Tongue (tissue), 1 donor: ENCODE measurements at regions not wholly inside any gene's neighbourhood (a gene's known extent, or its start where the extent isn't known, plus 50 kb on each side); places are given as distances from the start of the nearest gene placed in this dataset.
A peak's percentile ranks its signal among the peaks of the same experiment; 100 is the strongest.
"Not testable (repeated sequence)": the region's sequence is repeated elsewhere in the genome, so short reads cannot be mapped to it uniquely, and the experiment has no call there.

ENCODE experiments used
- DNase-seq: peaks from one replicate; pipeline ENCODE4 v3.0.0-alpha.2; 2015

- DNase-seq: no peak
Observed at GRCh38 chr3:69647511-69648110, 91.7 kb upstream of the MITF start.

DNA sequence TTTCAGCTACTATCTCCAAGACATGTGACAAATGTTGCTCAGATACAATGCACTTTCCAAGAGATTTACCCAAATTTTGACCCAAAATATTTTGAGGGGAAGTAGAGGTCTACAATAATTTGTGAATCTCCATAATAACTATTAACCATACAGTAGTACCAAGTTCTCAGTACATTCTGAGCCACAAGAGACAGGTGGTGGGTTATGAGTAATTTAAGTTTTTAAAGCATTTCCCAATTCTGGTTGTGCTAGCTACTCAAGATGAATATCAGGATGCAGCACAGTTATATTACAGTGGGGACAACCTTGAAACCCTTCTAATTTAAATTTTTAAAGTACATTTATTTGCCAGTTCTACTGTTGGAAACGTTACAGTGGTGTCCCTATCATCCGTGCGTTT, 92.2 kb upstream of the MITF start:
- no peak for DNase-seq

- no peak for DNase-seq
Observed at GRCh38 chr3:69646287-69647067, 92.8 kb upstream of the MITF start.

DNA sequence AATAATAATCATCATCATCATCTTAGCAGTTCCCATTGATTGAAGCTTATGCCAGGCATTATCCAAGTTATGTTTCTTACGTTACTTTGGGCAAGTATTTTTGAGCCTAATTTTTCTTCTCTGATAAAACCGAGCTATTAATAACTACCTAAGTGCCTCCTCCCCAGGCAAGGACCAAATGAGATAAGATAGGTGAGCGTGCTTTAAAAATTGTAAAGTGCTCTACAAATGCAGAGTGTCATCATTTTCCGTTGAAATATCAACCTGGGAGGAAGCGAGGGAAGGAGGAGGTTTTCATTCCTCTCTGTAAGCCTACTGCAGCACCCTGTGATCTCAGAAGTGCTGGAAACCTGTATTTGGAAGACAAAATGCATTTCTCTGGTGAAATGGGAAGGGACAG, 96.7 kb upstream of the MITF start:
- no peak for DNase-seq

DNA sequence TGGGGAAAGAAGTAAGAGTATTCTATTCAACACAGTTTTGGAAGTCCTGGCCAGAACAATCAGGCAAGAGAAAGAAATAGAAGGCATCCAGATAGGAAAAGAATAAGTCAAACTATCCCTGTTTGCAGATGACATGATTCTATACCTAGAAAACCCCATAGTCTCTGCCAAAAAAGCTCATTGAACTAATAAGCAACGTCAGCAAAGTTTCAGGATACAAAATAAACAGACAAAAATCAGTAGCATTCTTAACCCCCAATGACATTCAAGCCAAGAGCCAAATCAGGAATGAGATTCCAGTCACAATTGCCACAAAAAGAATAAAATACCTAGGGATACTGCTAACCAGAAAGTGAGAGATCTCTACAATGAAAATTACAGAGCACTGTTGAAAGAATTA, 99.4 kb upstream of the MITF start:
- no peak for DNase-seq

DNA sequence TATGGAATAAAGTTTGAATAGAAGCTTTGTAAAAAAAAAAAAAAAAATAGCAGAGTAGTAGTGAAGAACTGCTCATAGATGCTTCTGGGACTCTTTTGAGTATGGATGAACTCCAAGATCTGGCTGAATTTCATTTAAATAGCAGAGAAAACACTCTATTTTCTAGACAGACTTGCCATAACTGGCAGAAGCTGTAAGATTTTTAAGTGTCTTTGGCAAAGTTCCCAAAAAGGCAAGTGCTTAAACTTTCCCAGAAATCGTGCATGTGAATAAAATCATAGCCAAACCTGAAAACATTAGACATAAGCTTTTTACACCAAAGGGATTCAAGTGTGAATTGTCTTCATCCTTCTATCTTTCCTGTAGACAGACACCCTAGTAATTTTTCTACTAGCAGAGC, 110.3 kb upstream of the MITF start:
- peak; percentile 65 for DNase-seq

DNA sequence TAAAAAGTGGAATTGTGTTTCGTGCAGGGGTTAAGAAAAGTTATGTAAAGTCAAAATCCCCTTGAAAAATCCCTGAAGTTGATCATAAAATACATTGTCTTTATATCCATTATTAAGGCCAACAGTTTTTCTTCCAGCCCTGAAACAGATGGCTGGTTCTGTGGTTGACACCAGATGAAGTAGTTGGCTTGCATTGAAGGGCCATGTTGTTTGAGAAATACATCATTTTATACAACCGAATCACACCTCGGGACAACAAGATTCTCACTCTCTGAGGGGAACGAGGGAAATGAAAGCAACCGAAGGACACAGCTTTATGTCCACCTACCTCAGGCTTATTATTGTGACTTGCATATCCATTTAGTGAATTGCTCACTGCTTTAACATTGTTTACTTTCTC, 126.0 kb upstream of the MITF start:
- no peak for DNase-seq

DNA sequence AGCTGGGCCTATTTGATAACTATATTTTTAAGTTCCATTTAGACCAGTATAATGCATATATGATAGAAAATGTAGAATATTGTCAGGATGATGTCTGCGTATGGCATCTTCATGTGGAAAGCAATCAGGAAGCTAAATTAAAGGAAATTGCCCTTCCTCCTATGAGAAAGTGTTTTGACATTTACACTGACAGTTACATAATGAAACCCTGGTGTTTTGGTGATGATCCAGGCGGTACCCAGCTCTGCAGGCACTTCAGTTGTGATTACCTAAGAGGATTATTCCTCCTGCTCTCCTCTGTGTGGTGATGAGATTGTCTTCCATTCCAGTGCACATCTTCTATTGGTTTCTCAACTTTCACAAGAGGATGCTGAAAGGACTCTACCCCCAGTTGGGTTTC, 126.5 kb upstream of the MITF start:
- DNase-seq: no peak

DNA sequence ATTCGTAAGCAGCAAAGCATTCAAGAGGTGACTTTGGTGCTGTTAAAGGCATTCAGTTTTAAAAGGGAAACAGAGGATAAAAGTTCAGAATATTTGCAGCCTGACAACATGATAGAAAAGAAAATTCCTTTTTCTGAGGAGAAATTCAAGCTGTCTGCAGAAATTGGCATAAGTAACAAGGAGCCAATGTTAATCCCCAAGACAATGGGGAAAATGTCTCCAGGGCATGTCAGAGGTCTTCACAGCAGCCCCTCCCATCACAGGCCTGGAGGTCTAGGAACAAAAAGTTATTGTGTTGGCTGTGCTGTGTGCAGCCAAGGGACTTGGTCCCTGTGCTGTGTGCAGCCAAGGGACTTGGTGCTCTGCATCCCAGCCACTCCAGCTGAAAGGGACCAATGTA, 129.7 kb upstream of the MITF start:
- not testable (repeated sequence) for DNase-seq

DNA sequence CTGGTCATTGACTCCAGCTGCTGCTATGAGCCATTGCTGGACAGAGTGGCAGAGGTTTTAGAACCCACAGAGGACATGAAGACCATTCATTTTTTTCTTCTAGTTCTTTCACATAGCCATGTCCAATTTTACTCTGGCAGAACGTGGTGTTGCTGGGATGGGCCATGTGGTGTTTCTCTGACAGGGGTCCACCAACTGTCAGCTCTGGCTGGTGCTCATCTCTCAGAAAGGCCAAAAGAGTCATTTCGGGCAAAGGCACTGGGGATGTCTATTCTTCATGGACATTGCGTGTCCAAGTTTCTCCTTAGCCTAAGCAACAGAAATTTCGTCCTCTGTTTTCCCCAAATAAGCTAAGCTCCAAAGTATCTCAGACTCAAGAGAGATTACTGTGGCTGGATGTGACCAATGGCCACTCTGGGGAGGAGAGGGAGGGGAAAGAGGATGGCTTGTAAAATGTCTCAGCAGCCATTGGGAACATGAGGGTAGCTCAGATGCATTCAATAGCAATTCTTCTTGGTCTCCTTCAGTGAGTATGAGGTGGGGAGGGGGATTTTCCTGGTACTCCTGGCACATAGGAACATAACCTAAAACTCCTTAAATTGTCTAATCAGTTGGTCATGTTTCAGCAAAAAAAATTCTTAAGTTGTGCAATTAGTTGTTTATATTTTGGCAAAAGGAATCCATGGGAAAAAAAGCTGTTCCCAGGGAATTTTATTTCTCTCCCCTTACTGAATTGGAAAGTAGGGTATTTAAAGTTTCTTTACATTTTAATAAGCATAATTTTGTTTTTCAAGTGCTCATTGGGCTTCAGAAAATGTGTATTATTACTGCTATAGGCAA, 131.6 kb upstream of the MITF start:
- no peak for DNase-seq

DNA sequence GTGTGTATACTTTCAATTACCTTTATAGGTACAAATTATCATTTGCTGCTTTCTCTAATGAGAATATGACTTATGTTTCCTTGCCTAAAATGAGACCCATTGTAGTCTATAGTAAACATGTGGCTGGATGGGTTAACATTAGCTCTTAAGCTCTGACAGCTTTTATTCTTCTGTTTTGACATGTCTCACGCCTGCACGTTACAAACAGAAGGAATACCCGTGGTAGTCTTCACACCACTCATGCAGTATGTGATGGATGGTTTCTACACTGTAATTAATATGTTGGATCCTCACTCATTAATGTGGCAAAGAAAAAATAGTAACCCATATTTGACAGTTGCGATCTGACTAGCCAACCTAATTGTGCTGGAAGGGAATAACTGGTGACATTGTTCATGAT, 133.4 kb upstream of the MITF start:
- no peak for DNase-seq

GRCh38 chr3:69604735-69605450, 134.4 kb upstream of the MITF start:
- DNase-seq: no peak

DNA sequence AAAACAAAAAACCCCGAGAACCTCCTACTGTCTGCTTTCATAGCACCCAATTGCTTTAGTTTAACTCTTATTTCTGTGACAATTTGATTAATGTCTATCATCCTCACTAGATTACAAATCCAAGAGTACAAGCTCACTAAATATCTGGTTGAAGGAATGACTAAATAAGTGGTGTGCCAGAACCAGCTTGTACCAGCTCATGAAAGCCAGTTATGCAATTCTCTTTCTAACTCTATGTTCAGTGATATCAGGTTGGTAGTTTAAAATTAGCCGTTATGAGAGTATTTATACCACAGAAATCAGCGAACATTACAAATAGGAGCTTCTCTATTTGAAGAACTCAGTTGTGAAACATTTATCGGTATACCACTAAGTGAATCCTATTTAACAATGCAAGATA, 137.2 kb upstream of the MITF start:
- no peak for DNase-seq

- DNase-seq: no peak
Observed at GRCh38 chr3:69594286-69594685, 145.0 kb upstream of the MITF start.

GRCh38 chr3:69591164-69591736, 148.0 kb upstream of the MITF start:
- no peak for DNase-seq

DNA sequence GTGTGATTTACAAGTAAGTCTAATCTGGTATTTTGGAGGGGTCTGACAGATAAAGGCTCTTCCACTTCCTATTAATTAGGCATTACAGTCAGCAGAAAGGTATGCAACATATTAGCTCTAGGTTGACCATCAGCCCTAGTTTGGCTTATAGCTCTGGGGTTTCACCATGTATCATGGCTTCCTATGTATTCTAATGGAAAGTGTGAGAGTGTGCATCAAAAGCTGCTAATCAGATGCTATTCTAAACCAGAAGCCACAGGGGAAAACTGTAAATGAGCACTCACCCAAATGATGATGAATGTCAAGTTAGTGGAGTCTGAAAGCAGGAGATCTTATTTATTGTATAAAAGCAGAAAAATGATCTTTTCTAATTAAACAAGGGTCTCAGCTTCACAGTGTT, 149.2 kb upstream of the MITF start:
- no peak for DNase-seq

DNA sequence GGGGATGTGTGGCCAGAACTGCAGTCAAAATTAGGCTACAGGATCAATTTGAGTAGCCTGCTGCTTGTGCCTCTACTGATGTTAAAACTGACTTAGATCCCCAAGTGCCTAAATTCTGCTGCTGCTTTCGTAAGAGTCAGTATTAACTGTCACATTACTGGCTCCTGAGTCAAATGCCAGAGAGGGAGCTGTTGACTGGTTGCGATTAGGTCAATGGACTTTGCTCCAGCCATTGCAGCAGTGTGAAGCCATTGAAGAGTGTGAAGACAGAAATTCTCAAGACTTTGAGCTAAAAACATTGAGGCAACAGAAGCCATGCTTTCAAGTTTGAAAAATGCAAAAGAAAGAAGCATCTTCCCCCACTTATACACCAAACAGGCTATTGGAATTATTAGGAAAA, 151.1 kb upstream of the MITF start:
- DNase-seq: no peak

DNA sequence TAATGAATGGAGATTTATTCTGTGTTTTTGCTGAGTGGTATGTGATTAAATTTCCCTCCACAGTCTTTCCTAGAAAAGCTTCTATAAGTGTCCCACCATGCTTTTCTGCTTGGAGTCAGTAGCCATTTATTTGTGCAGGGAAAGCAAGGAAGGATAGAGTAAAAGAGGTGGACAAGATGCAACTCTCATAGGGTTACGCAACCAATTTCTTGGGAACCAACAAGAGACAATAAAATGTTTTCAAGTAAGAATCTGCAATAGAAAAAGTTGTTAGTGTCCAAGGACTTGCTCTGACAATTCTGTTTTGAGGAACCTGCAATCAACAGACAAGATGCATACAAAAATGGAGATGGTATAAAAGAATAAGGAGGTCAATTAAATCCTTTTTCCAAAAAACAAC, 153.8 kb upstream of the MITF start:
- DNase-seq: no peak

DNA sequence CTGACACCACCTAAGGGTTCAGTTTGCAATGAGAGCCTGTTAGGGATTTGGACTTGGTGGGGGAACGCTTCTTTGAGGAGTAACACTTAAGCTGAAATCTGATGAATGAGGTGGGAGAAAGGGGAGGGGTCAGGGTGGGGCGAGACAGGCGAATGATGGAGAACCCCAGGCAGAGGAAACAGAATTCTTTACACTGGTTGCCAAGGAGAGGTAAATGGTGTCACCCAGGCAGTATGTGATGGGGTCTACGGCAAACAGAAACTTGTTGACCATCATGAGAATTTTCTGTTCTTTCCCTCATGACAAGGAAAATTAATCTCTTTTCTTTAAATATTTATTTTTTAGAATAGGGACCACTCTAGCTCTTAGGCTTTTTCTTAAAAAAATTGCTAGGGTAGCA, 157.2 kb upstream of the MITF start:
- DNase-seq: no peak

- peak; percentile 61 for DNase-seq
Observed at GRCh38 chr3:69579306-69580041, 159.8 kb upstream of the MITF start.

- DNase-seq: no peak
Observed at GRCh38 chr3:69569520-69569919, 169.7 kb upstream of the MITF start.

GRCh38 chr3:69568951-69569350, 170.3 kb upstream of the MITF start:
- DNase-seq: peak; percentile 57
